Epidermal melanocyte (primary cell): ENCODE measurements at regions not wholly inside any gene's neighbourhood (a gene's known extent, or its start where the extent isn't known, plus 50 kb on each side); places are given as distances from the start of the nearest gene placed in this dataset.

Source experiments
- DNase-seq: peaks from one replicate; pipeline ENCODE4 v3.0.0; 2011; ENCODE audit warnings: low spot score; ENCODE audit not compliant: insufficient read length

- DNase-seq = no peak
Measured at GRCh38 chrX:13903405-13903804, 86.5 kb upstream of the GPM6B start.

- no peak for DNase-seq
Measured at GRCh38 chrX:13902406-13902805, 85.5 kb upstream of the GPM6B start.

- no peak for DNase-seq
Measured at GRCh38 chrX:13901354-13901753, 84.5 kb upstream of the GPM6B start.

- DNase-seq = no peak
Measured at GRCh38 chrX:13900351-13900750, 83.5 kb upstream of the GPM6B start.

- DNase-seq = no peak
Measured at GRCh38 chrX:13899607-13900006, 82.7 kb upstream of the GPM6B start.

- DNase-seq = no peak
Measured at GRCh38 chrX:13898603-13899002, 81.7 kb upstream of the GPM6B start.

GRCh38 chrX:13898083-13898482 is 81.2 kb upstream of the GPM6B start:
- no peak for DNase-seq

- no peak for DNase-seq
Measured at GRCh38 chrX:13897566-13897965, 80.7 kb upstream of the GPM6B start.

GRCh38 chrX:13894888-13895565 is 78.1 kb upstream of the GPM6B start:
- DNase-seq = no peak

- no peak for DNase-seq
Measured at GRCh38 chrX:13893826-13894225, 76.9 kb upstream of the GPM6B start.

GRCh38 chrX:13892856-13893255 is 76.0 kb upstream of the GPM6B start:
- no peak for DNase-seq

GRCh38 chrX:13891377-13892140 is 74.7 kb upstream of the GPM6B start:
- no peak for DNase-seq

GRCh38 chrX:13890806-13891205 is 73.9 kb upstream of the GPM6B start:
- no peak for DNase-seq

GRCh38 chrX:13888284-13888683 is 71.4 kb upstream of the GPM6B start:
- DNase-seq = no peak

GRCh38 chrX:13885591-13885990 is 68.7 kb upstream of the GPM6B start:
- DNase-seq = no peak

- no peak for DNase-seq
Measured at GRCh38 chrX:13876652-13877051, 59.8 kb upstream of the GPM6B start.

- no peak for DNase-seq
Measured at GRCh38 chrX:13875572-13875971, 58.7 kb upstream of the GPM6B start.

- no peak for DNase-seq
Measured at GRCh38 chrX:13868591-13868990, 51.7 kb upstream of the GPM6B start.
